Myocyte (in vitro differentiated cells): ENCODE measurements at regions not wholly inside any gene's neighbourhood (a gene's known extent, or its start where the extent isn't known, plus 50 kb on each side); places are given as distances from the start of the nearest gene placed in this dataset.
"Not testable (repeated sequence)": the region's sequence is repeated elsewhere in the genome, so short reads cannot be mapped to it uniquely, and the experiment has no call there.

ENCODE experiments used
- DNase-seq: peaks from one replicate; pipeline ENCODE4 v3.0.0-alpha.2; 2012; ENCODE audit warnings: low read depth

DNA sequence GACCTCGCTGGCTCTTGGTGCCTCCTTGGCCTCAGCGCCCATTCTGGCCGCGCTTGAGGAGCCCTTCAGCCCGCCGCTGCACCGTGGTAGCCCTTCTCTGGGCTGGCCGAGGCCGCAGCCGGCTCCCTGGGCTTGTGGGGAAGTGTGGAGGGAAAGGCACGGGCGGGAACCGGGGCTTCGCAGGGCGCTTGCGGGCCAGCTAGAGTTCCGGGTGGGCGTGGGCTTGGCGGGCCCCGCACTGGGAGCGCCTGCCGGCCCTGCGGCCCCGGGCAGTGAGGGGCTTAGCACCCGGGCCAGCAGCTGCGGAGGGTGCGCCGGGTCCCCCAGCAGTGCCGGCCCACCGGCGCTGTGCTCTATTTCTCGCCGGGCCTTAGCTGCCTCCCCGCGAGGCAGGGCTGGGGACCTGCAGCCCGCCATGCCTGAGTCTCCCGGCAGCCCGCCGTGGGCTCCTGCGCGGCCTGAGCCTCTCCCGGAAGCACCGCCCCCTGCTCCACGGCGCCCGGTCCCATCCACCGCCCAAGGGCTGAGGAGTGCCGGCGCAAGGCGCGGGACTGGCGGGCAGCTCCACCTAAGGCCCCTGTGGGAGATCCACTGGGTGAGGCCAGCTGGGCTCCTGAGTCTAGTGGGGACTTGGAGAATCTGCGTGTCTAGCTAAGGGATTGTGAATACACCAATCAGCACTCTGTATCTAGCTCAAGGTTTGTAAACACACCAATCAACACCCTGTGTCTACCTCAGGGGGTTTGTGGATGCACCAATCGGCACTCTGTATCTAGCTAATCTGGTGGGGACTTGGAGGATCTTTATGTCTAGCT is 141.1 kb downstream of the SLCO4C1 start:
- not testable (repeated sequence) for DNase-seq

DNA sequence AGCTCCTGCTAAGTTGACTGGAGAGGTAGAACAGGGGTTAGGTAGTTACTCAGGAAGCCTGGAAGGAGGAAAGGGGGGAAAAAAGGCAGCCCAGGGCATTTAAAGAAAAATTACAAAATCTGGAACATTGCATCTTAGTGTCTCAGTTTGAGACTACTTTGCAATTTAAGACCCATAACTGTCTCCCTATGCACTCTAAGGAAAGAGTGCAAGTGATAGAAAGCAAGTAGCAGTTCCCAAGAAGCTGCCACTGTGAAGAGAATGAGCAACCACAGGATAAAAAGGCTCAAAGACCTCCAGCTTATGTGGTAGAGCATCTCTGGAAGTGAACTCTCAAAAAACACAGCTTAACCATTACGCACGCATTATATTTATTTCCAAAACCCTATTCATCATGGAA is 141.8 kb downstream of the SLCO4C1 start:
- DNase-seq = no peak

DNA sequence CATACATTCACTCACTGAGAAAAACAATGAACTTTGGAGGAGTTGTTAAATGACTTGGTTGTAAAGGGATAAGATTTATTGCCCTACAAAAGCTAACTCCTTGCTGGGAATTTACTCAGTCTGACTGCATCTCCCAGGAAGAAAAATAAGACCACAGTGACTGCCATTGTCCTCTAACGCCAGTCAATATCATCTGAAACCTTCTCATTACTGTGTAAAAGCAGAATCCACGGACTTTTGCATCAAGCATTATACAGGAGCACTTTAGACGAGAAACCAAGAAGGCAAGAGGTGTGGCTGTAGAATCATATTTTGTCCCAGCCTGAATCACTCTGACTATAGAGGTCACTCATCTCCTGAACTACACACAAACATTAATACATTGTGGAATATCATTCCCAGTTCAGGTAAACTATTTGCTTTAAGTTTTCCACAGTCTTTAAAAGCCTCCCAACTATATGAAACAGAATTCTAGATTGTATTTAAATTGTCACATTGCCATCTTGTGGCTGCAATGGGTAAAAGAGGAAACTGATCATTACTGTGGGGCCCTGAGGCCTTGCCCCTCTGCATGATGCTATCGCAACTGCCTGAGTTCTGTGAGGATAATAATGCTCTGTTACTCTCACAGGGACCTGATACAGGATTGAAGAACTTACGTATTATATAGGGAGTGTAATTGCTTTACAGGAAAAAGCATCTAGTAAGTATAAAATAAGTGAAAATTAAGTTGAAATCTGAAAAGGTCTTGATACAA is 142.9 kb downstream of the SLCO4C1 start:
- no peak for DNase-seq

DNA sequence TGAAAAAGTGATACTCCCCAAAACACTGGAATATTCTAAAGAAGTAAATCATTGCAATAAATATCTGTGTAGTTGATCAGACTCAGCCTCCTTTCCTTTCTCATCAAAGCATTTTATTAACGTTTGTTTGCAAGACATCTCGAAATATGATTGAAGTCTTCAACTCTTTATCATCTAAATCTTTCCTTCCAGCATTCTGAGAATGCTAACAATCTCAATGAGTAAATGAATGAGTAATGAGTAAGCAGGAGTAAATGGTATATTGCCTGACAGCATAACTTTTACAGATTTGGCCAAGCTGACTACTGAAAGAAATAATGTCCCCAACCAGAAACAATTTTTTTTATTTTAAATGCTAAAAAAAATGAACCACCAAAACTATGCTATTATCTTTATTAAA is 157.1 kb downstream of the SLCO4C1 start:
- DNase-seq = no peak

- DNase-seq = no peak
Measured at GRCh38 chr5:102138243-102138653, 157.8 kb downstream of the SLCO4C1 start.

DNA sequence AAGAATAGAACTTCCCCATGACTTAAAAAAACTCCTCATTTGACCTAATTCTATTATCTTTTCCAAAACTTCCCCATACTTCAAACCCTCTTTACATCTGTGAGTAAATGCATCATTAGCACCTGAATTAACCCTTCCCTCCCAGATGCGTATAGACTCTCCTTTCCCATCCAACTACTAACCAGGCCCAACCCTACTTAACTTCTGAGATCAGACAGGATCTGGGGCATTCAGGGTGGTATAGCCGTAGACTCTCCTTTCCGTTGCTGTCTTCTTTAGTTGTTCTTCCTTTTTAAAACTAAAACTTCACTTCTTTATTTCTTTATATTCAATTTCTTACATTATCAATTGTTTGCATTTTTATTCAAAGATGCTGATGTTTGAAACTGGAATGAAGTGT is 165.2 kb downstream of the SLCO4C1 start:
- DNase-seq = no peak

DNA sequence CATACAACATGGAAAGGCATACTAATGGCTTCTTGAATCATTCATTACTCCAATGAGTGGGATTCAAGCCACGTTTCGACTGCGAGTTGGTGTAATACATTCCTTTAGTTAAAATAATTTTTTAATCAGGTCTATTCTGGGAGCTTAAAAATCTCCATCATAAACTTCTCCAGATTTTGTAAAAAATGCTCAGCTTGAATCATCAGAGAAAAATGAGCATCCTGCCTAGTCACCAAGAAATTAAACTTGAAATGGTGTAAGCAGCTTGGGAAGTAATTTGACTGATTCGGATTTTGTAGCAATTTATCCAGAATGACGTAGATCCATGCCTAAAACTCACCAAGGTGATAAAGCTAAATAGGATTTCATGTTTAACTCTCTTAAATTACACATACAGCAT is 165.7 kb downstream of the SLCO4C1 start:
- DNase-seq = no peak

DNA sequence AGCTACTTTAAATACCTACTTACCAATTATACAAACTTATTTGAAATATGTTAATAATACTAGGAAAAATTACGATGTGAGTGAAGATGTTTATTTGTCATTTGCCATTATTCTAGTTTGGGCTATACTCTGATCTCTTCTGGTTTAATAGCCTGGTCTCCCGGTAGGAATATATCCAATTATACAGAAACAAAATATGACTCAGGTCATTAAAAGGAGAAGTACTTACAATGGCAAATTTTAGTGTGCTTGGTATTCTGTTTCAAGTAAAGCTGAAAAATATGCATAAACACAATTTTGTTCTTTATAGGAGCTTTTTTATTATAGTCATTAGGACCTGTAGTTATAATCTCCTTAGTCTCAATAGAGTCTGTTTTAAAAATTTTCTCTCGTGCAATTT is 176.8 kb downstream of the SLCO4C1 start:
- DNase-seq = no peak

DNA sequence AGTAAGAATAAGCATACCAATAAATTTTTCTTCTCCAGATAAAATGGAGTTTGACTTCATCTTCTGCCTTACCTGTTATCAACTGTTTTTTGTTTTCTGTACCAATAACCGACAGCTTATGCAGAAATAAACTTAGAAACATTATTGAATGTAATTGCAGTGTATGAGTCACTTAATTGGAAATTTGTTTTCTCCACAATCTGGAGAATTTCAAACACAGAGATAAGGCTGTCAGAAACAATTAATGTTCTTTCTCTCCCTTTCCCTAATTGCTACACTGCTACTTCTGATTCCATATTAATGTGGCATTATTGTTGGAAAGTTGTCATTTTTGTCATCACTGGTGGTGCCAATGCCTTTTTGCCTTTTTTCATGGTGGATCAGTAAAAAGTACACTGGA is 180.3 kb downstream of the SLCO4C1 start:
- DNase-seq = no peak

DNA sequence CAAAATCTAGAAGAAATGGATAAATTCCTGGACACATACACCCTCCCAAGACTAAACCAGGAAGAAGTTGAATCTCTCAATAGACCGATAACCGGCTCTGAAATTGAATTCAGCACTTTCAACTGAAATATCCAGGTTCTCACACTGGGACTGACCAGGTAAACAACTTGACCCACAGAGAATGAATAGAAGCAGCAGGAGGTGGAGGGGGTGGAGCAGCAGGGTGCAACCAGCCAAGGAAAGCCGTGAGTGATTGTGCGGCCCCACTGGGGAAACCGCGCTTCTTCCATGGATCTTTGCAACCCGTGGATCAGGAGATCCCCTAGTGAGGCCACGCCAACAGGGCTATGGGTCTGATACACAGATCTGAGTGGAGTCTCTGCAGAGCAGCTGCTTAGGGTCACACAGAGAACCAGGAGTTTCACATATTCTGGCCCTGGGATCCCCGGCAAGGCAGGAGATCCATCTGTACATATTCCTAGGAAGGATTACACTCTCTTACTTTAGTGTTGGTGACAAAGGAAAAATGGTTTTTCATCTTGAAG is 181.5 kb downstream of the SLCO4C1 start:
- DNase-seq = no peak

- DNase-seq = no peak
Measured at GRCh38 chr5:102107865-102108264, 188.2 kb downstream of the SLCO4C1 start.

DNA sequence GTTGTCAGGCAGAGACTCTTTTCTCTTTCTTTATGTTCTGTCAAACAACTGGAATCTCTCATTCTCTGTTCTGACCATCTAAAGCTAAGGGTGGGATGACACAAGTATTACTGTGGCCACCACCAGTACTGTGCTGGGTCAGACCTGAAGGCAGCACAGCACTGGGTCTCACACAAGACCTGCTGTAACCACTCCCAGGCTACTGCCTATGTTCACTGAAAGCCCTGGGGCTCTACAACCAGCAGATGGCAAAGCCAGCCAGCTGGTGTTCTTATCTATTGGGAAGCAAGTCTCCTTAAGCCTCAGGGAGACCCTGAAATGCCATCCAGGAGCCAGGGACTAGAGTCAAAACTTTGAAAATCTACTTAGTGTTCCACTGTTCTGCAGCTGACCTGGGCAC is 189.5 kb downstream of the SLCO4C1 start:
- DNase-seq = no peak

- no peak for DNase-seq
Measured at GRCh38 chr5:102099766-102100331, 196.2 kb downstream of the SLCO4C1 start.

DNA sequence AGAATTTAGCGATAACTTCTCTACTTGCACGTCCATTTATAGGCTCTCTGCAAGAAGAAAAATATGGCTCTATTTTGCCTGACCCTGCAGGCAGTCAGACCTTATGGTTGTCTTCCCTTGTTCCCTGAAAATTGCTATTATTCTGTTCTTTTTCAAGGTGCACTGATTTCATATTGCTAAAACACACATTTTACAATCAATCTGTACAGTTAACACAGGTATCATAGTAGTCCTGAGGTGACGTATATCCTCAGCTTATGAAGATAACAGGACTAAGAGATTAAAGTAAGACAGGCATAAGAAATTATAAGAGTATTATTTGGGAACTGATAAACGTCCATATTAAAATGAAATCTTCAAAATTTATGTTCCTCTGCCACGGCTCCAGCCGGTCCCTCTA is 197.0 kb downstream of the SLCO4C1 start:
- not testable (repeated sequence) for DNase-seq

DNA sequence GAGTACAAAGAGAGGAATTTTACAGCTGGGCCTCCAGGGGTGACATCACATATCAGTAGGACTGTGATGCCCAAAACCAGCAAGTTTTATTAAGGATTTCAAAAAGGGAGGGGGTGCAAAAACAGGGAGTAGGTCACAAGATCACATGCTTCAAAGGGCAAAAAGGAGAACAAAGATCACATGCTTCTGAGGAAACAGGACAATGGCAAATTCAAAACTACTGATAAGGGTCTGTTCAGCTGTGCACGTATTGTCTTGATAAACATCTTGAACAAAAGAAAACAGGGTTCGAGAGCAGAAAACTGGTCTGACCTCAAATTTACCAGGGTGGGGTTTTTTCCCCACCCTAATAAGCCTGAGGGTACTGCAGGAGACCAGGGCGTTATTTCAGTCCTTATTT is 197.5 kb downstream of the SLCO4C1 start:
- not testable (repeated sequence) for DNase-seq

DNA sequence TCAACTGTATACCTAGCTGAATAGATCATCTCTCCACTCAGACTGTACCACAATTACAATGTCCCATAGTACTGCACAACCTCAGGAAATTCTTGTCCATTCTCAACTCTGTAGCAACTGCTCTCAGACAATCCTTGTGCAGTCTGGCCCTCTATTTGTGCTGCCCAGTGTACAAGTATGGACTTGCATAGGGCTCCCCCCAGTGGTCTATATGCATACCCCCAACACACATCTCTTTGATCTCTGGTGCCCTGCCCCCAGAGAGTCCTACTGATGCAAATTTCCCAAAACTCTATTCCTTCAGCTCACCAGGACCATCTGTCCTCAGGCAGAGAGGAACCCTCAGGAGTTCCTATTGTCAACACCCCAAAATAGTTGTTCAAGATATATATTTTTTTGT is 205.3 kb downstream of the SLCO4C1 start:
- DNase-seq = no peak

- DNase-seq = no peak
Measured at GRCh38 chr5:102089883-102090282, 206.2 kb downstream of the SLCO4C1 start.

DNA sequence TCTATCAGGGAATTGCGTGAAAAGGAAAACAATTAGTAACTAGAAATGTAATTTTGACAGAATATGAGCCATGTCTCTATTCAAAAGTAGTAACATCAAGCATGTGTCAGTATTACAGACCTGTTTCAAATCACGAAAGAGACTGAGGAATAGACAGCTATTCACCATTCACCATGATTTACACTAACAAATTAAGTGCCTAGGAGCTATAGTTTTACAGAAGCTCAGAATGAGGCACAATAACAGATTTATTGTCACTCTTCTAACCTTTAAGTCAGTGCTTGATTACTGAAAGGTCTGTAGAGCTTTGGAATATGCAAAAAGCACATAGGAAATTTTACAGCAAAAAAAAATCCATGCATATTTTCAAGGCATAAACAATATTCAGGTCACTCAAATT is 208.2 kb downstream of the SLCO4C1 start:
- DNase-seq = no peak

DNA sequence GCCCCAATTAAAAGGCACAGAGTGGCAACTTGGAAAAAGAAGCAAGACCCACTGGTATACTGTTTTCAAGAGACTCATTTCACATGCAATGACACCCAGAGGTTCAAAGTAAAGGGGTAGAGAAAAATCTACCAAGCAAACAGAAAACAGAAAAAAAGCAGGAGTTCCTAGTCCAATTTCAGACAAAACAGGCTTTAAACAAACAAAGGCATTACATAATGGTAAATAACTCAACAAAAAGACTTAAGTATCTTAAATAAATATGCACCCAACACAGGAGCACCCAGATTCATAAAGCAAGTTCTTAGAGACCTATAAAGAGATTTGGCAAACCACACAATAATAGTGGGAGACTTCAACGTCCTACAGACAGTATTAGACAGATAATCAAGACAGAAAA is 215.8 kb downstream of the SLCO4C1 start:
- no peak for DNase-seq

GRCh38 chr5:102077920-102078319 is 218.2 kb downstream of the SLCO4C1 start:
- no peak for DNase-seq

- DNase-seq = no peak
Measured at GRCh38 chr5:102069974-102070373, 226.1 kb downstream of the SLCO4C1 start.

DNA sequence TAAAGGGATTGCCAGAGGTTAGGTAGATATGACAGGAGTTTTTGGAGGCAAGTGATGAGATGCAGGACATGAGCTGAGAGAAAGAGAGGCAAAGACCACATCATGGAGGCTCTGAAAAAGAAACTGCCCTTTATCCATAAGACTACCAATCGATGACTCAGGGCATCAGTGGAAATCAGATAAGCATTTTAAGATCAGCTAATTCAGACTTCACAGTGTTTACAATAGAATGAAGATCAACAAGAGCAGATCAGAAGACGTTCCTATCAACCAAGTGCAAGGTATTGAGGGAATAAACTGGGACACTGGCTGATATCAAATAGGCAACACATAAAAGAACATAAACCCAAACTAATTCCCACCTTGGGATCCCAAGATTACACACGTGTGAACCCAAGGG is 227.2 kb downstream of the SLCO4C1 start:
- no peak for DNase-seq
